ENCODE measurements at regions not wholly inside any gene's neighbourhood (a gene's known extent, or its start where the extent isn't known, plus 50 kb on each side); places are given as distances from the start of the nearest gene placed in this dataset.

DNA sequence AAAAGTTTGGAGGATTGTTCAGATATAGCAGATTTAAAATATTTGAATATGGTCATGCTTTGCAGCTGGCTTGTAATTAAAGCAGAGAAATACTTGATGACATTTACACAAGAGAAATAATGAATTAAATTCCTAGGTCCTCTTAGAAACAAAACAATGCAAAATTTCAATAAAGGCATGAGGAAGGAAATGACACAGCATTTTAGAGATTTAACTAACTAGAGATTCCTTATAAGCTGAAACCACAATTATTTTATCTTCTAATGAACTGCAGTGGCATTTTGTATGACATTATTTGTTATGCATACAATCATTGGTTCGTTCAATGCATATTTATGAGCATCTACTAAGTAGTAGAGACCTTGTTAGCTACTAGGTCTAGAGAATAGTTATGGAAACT, 490.9 kb downstream of the ZWINT start:
- TF ChIP-seq, protein P1, sequence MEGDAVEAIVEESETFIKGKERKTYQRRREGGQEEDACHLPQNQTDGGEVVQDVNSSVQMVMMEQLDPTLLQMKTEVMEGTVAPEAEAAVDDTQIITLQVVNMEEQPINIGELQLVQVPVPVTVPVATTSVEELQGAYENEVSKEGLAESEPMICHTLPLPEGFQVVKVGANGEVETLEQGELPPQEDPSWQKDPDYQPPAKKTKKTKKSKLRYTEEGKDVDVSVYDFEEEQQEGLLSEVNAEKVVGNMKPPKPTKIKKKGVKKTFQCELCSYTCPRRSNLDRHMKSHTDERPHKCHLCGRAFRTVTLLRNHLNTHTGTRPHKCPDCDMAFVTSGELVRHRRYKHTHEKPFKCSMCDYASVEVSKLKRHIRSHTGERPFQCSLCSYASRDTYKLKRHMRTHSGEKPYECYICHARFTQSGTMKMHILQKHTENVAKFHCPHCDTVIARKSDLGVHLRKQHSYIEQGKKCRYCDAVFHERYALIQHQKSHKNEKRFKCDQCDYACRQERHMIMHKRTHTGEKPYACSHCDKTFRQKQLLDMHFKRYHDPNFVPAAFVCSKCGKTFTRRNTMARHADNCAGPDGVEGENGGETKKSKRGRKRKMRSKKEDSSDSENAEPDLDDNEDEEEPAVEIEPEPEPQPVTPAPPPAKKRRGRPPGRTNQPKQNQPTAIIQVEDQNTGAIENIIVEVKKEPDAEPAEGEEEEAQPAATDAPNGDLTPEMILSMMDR (IDR thresholded peaks at IDR 0.05) = no peak
- intact Hi-C loops (cut with DNase I) = no loop called here
- H3K27ac ChIP-seq = no peak overlapping the region
- no peak for DNase-seq
- H3K4me3 ChIP-seq = no peak overlapping the region
- H3K4me1 ChIP-seq = no peaks in the 10 kb centered on the region
- no peaks in the 10 kb centered on the region for H3K27me3 ChIP-seq
- no peak overlapping the region for H3K9ac ChIP-seq (ENCODE audit: low read depth in 2 of 2, low read length in 2 of 2)
- no peaks in the 10 kb centered on the region for H3K9me3 ChIP-seq
- H3K36me3 ChIP-seq = no peaks in the 10 kb centered on the region

DNA sequence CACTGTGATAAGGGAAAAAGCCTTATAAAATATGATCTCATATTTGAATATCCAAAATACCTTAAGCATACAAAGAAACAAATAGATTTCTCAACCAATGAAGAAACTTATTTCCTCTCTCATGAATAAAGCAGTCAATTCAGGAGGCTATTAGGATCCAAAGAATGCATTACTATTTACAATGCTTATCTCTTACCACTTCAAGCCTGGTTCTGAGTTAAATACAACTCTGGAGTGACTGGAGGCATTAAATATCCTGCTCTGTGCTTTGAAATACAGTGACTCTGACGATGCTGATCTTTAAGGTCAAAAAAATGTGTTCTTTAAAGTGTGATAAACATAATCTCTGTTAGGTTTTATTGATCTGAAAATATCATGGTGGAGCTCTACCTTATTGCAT, 493.2 kb downstream of the ZWINT start:
- intact Hi-C loops (cut with DNase I) = no loop called here
- H3K27me3 ChIP-seq = no peaks in the 10 kb centered on the region
- no peak overlapping the region for H3K9ac ChIP-seq (ENCODE audit: low read depth in 2 of 2, low read length in 2 of 2)
- H3K27ac ChIP-seq = no peak overlapping the region
- no peak for DNase-seq
- H3K9me3 ChIP-seq = no peaks in the 10 kb centered on the region
- TF ChIP-seq, protein P1 (IDR thresholded peaks at IDR 0.05) = no peak
- H3K4me3 ChIP-seq = no peak overlapping the region
- H3K4me1 ChIP-seq = no peaks in the 10 kb centered on the region
- H3K36me3 ChIP-seq = no peaks in the 10 kb centered on the region

DNA sequence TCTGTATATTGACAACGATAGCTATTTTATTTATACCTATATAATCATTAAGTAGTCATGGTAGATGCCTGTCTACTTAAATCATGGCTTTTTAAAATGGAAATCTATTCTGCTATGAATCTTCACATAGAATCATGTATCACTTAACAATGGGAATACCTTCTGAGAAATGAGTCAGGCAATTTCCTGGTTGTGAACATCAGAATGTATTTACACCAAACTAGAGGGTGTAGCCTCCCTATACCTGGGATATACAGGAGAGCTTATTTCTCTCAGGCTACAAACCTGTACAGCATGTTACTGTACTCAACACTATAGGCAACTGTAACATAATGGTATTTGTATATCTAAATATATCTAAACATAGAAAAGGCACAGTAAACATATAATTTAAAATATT, 502.3 kb downstream of the ZWINT start:
- no peak overlapping the region for H3K4me3 ChIP-seq
- intact Hi-C loops (cut with DNase I) = no loop called here

DNA sequence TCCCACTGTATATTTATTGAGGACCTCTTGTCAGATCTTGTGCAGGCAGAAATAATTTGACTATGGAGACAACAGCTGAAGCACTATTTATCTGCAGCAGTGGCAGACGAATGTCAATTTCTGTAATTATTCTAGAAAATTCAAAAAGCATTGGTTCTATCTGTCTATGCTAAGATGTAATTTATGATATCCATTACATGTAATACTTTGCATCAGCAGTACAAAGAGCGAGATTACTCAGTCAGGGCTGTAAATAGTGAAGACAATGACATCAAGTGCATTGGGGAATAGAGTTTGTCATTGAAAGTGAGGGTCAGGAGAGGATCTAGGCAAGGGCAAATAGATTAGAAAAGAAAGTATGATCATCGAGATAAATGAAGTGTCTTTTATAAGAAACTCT, 508.2 kb downstream of the ZWINT start:
- H3K9me3 ChIP-seq = no peaks in the 10 kb centered on the region
- no peaks in the 10 kb centered on the region for H3K27me3 ChIP-seq
- H3K36me3 ChIP-seq = no peaks in the 10 kb centered on the region
- H3K9ac ChIP-seq (ENCODE audit: low read depth in 2 of 2, low read length in 2 of 2) = no peak overlapping the region
- H3K27ac ChIP-seq = no peak overlapping the region
- DNase-seq = no peak
- no peak overlapping the region for H3K4me3 ChIP-seq
- intact Hi-C loops (cut with DNase I) = no loop called here
- TF ChIP-seq, protein P1 (IDR thresholded peaks at IDR 0.05) = no peak
- H3K4me1 ChIP-seq = no peaks in the 10 kb centered on the region

More for the DNA sequence above, 502.3 kb downstream of the ZWINT start:
- no peaks in the 10 kb centered on the region for H3K27me3 ChIP-seq
- TF ChIP-seq, protein P1 (IDR thresholded peaks at IDR 0.05) = no peak
- H3K27ac ChIP-seq = no peak overlapping the region
- DNase-seq = no peak
- H3K9me3 ChIP-seq = no peaks in the 10 kb centered on the region
- no peaks in the 10 kb centered on the region for H3K36me3 ChIP-seq
- no peak overlapping the region for H3K9ac ChIP-seq (ENCODE audit: low read depth in 2 of 2, low read length in 2 of 2)
- H3K4me1 ChIP-seq = no peaks in the 10 kb centered on the region

DNA sequence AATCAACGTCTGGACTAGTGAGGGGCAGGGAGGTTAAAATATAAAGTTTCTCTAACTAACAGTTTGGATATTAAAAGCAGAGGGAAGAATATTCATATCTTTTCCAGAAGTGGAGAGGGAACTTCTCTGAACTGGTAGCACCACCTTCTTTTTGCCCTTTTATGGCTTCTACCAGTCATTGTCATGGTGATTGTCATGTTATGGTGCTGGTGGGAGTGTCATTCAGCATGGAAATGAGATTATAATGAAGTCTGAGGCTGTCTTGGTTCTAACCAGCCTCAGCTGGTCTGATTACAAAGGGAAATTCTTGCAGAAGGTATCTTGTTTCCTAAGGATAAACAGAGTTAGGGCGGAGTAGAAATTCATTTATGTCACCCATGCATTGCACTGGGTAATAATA, 523.8 kb downstream of the ZWINT start:
- Histone ChIP-seq H3K27ac (no peak overlapping the region), H3K9ac (ENCODE audit: low read depth in 2 of 2, low read length in 2 of 2) (no peak overlapping the region), H3K27me3 (no peaks in the 10 kb centered on the region), H3K36me3 (no peaks in the 10 kb centered on the region), H3K4me3 (no peak overlapping the region), H3K9me3 (no peaks in the 10 kb centered on the region), H3K4me1 (no peaks in the 10 kb centered on the region)
- DNase-seq = no peak
- TF ChIP-seq, protein P1 (IDR thresholded peaks at IDR 0.05) = no peak
- intact Hi-C loops (cut with DNase I) = no loop called here

DNA sequence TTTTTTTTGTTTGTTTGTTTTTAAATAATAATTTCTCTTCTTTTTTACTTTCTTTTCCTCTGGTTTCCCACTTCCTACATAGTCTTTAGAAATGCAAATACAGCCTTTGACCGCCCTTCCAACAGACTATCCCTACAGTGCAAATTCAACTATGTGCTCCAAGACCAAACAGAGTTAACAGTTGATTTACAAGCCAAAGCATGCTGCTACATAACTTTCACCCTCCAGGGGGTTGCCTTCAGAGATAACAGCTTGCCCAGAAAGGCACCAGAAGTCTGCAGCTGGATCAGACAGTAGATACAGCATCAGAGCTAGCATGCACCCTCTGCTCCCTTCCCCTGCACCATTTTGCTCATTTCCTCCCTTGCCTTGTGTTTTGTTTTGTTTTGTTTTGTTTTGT, 539.0 kb downstream of the ZWINT start:
- no peak overlapping the region for H3K4me3 ChIP-seq
- TF ChIP-seq, protein P1 (IDR thresholded peaks at IDR 0.05) = no peak
- H3K4me1 ChIP-seq = no peaks in the 10 kb centered on the region
- no peak overlapping the region for H3K9ac ChIP-seq (ENCODE audit: low read depth in 2 of 2, low read length in 2 of 2)
- H3K27ac ChIP-seq = no peak overlapping the region
- intact Hi-C loops (cut with DNase I) = no loop called here
- H3K27me3 ChIP-seq = no peaks in the 10 kb centered on the region
- no peaks in the 10 kb centered on the region for H3K9me3 ChIP-seq
- no peaks in the 10 kb centered on the region for H3K36me3 ChIP-seq
- no peak for DNase-seq
